ENCODE measurements at regions not wholly inside any gene's neighbourhood (a gene's known extent, or its start where the extent isn't known, plus 50 kb on each side); places are given as distances from the start of the nearest gene placed in this dataset.

DNA sequence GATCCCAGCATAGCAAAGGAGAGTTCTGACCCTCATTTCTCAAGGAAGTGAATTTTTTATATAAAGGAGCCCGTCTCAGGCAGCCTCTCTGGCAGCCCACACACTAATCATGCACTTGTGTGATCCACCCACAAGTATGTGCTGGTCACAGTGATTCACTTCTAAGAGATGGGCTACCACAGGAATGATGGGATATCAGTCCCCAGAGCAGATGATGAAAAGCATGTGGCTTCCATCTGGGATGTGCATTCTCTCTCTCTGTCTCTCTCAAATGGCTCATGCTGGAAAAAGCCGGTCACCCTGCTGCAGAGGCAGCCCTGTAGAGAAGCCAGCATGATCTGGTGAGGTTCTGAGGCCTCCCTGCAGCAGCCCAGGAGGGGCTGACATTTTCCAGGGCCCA is 74.2 kb upstream of the ADCY2 start:
- TF ChIP-seq, protein P1, sequence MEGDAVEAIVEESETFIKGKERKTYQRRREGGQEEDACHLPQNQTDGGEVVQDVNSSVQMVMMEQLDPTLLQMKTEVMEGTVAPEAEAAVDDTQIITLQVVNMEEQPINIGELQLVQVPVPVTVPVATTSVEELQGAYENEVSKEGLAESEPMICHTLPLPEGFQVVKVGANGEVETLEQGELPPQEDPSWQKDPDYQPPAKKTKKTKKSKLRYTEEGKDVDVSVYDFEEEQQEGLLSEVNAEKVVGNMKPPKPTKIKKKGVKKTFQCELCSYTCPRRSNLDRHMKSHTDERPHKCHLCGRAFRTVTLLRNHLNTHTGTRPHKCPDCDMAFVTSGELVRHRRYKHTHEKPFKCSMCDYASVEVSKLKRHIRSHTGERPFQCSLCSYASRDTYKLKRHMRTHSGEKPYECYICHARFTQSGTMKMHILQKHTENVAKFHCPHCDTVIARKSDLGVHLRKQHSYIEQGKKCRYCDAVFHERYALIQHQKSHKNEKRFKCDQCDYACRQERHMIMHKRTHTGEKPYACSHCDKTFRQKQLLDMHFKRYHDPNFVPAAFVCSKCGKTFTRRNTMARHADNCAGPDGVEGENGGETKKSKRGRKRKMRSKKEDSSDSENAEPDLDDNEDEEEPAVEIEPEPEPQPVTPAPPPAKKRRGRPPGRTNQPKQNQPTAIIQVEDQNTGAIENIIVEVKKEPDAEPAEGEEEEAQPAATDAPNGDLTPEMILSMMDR (IDR thresholded peaks at IDR 0.05; ENCODE audit: low read length): no peak
- no peak for TF ChIP-seq EZH2 (IDR thresholded peaks at IDR 0.05; ENCODE audit: borderline replicate concordance, low read length)
